ENCODE measurements at regions not wholly inside any gene's neighbourhood (a gene's known extent, or its start where the extent isn't known, plus 50 kb on each side); places are given as distances from the start of the nearest gene placed in this dataset.

DNA sequence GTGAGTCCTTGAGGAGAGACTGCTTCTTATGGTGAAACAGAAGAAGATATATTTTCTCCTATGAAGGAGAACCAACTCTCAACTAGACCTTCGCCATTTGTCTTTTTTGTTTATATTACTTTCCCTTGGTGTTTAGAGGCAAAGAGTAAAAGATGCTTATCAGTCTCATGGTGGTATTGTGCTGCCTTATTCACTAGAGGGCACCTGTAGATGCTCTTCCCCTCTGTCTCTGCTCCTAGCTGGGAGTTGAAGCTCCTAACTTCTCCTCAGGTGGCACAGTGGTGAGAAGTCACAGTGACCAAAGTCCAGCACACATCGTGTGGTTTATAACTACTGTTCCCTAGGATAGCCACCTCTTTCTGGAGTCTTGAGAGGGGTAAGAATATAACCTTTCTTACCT is 1359.6 kb downstream of the PLA2G4A start:
- Histone ChIP-seq H3K27me3 (ENCODE audit: insufficient read depth, low read length) (no peaks in the 10 kb centered on the region), H3K4me2 (ENCODE audit: low read length) (no peak overlapping the region), H3K4me1 (ENCODE audit: insufficient read depth, low read length, severe bottlenecking) (no peaks in the 10 kb centered on the region), H3K9me3 (ENCODE audit: low read length) (no peaks in the 10 kb centered on the region), H3K36me3 (ENCODE audit: insufficient read depth, low read length) (no peaks in the 10 kb centered on the region), H2AFZ (ENCODE audit: low read length) (no peak overlapping the region), H3K9ac (ENCODE audit: low read length) (no peak overlapping the region), H3K9me2 (ENCODE audit: low read depth, low read length) (no peaks in the 10 kb centered on the region), H3K4me3 (ENCODE audit: low read depth, low read length, poor library complexity, severe bottlenecking) (no peak overlapping the region), H3F3A (ENCODE audit: insufficient read depth, low read length) (no peaks in the 10 kb centered on the region), H3K79me2 (ENCODE audit: insufficient read depth, low read length) (no peaks in the 10 kb centered on the region), H3K27ac (ENCODE audit: low read depth, low read length, poor library complexity, severe bottlenecking) (no peak overlapping the region), H4K20me1 (ENCODE audit: insufficient read depth, low read length) (no peaks in the 10 kb centered on the region)
- no peak for TF ChIP-seq EZH2 (IDR thresholded peaks at IDR 0.05; ENCODE audit: borderline replicate concordance, low read length)
- TF ChIP-seq, protein P1, sequence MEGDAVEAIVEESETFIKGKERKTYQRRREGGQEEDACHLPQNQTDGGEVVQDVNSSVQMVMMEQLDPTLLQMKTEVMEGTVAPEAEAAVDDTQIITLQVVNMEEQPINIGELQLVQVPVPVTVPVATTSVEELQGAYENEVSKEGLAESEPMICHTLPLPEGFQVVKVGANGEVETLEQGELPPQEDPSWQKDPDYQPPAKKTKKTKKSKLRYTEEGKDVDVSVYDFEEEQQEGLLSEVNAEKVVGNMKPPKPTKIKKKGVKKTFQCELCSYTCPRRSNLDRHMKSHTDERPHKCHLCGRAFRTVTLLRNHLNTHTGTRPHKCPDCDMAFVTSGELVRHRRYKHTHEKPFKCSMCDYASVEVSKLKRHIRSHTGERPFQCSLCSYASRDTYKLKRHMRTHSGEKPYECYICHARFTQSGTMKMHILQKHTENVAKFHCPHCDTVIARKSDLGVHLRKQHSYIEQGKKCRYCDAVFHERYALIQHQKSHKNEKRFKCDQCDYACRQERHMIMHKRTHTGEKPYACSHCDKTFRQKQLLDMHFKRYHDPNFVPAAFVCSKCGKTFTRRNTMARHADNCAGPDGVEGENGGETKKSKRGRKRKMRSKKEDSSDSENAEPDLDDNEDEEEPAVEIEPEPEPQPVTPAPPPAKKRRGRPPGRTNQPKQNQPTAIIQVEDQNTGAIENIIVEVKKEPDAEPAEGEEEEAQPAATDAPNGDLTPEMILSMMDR (IDR thresholded peaks at IDR 0.05; ENCODE audit: low read length), result no peak

DNA sequence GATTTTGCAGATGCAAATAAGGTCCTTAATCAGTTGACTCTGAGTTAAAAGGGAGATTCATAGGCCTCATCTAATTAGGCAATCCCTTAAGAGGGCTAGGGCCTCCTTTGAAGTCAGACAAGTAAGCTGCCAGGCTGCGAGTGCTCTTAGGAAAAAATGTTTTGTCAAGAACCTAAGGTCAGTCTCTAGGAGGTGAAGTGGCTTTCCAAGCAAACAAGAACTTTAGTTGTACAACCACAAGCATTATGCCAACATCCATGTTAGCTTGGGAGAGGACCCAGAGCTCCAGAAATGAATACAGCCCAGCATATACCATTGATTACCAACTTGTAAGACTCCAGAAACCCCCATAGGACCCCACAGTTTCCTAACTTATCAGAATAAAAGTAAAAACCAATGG is 1366.2 kb downstream of the PLA2G4A start:
- no peaks in the 10 kb centered on the region for H3K4me1 ChIP-seq (ENCODE audit: insufficient read depth, low read length, severe bottlenecking)
- H3K4me2 ChIP-seq (ENCODE audit: low read length), result no peak overlapping the region
- H3K27ac ChIP-seq (ENCODE audit: low read depth, low read length, poor library complexity, severe bottlenecking), result no peak overlapping the region
- no peaks in the 10 kb centered on the region for H3K9me2 ChIP-seq (ENCODE audit: low read depth, low read length)
- H3K4me3 ChIP-seq (ENCODE audit: low read depth, low read length, poor library complexity, severe bottlenecking), result no peak overlapping the region
- no peaks in the 10 kb centered on the region for H3K36me3 ChIP-seq (ENCODE audit: insufficient read depth, low read length)
- no peaks in the 10 kb centered on the region for H3K27me3 ChIP-seq (ENCODE audit: insufficient read depth, low read length)
- no peaks in the 10 kb centered on the region for H4K20me1 ChIP-seq (ENCODE audit: insufficient read depth, low read length)
- no peaks in the 10 kb centered on the region for H3K79me2 ChIP-seq (ENCODE audit: insufficient read depth, low read length)
- no peak overlapping the region for H2AFZ ChIP-seq (ENCODE audit: low read length)
- H3F3A ChIP-seq (ENCODE audit: insufficient read depth, low read length), result no peaks in the 10 kb centered on the region
- TF ChIP-seq EZH2 (IDR thresholded peaks at IDR 0.05; ENCODE audit: borderline replicate concordance, low read length), result no peak
- TF ChIP-seq, protein P1 (IDR thresholded peaks at IDR 0.05; ENCODE audit: low read length), result no peak
- no peak overlapping the region for H3K9ac ChIP-seq (ENCODE audit: low read length)
- no peaks in the 10 kb centered on the region for H3K9me3 ChIP-seq (ENCODE audit: low read length)

DNA sequence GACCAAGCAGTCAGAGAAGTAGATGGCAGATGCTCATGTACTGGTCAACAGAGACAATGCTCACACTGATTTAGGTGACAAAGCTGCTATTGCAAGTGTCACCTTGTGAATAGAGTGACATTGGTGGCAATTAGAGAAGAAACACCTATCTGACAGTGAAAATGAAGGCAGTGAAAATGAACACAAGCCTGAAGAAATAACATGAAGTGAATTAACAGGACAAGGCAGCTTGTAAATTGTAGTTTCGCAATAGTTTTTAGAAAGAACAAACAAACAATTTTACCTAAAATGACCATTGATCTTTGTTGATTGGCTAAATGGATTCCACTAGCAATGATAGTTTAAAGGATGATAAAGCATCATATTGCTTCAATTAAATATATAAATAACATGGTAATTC is 1389.5 kb downstream of the PLA2G4A start:
- Histone ChIP-seq H3K4me2 (ENCODE audit: low read length) (no peak overlapping the region), H3K36me3 (ENCODE audit: insufficient read depth, low read length) (no peaks in the 10 kb centered on the region), H3K4me1 (ENCODE audit: insufficient read depth, low read length, severe bottlenecking) (no peaks in the 10 kb centered on the region), H3K4me3 (ENCODE audit: low read depth, low read length, poor library complexity, severe bottlenecking) (no peak overlapping the region), H3K9ac (ENCODE audit: low read length) (no peak overlapping the region), H3K27ac (ENCODE audit: low read depth, low read length, poor library complexity, severe bottlenecking) (no peak overlapping the region), H2AFZ (ENCODE audit: low read length) (no peak overlapping the region), H3K9me2 (ENCODE audit: low read depth, low read length) (no peaks in the 10 kb centered on the region), H4K20me1 (ENCODE audit: insufficient read depth, low read length) (no peaks in the 10 kb centered on the region), H3K79me2 (ENCODE audit: insufficient read depth, low read length) (no peaks in the 10 kb centered on the region), H3K27me3 (ENCODE audit: insufficient read depth, low read length) (no peaks in the 10 kb centered on the region), H3F3A (ENCODE audit: insufficient read depth, low read length) (no peaks in the 10 kb centered on the region), H3K9me3 (ENCODE audit: low read length) (no peaks in the 10 kb centered on the region)
- TF ChIP-seq, protein P1 (IDR thresholded peaks at IDR 0.05; ENCODE audit: low read length), result no peak
- no peak for TF ChIP-seq EZH2 (IDR thresholded peaks at IDR 0.05; ENCODE audit: borderline replicate concordance, low read length)
